GM18505 (cell line): ENCODE measurements at regions not wholly inside any gene's neighbourhood (a gene's known extent, or its start where the extent isn't known, plus 50 kb on each side); places are given as distances from the start of the nearest gene placed in this dataset.

Source experiments
- ATAC-seq: cut with Tn5 transposase; IDR thresholded peaks from one replicate; pipeline ENCODE4 v1.9.1; 2021; ENCODE audit not compliant: unreplicated experiment
- POLR2A ChIP-seq: IDR thresholded peaks from 4 replicates; pipeline ENCODE4 v1.6.1; 2011; ENCODE audit warnings: borderline replicate concordance; ENCODE audit not compliant: insufficient read depth, insufficient read length; ENCODE audit errors: extremely low read depth

GRCh38 chr3:103381296-103382079 is 946.7 kb downstream of the ZPLD1 start:
- ATAC-seq, result no peak
- no peak for TF ChIP-seq POLR2A

DNA sequence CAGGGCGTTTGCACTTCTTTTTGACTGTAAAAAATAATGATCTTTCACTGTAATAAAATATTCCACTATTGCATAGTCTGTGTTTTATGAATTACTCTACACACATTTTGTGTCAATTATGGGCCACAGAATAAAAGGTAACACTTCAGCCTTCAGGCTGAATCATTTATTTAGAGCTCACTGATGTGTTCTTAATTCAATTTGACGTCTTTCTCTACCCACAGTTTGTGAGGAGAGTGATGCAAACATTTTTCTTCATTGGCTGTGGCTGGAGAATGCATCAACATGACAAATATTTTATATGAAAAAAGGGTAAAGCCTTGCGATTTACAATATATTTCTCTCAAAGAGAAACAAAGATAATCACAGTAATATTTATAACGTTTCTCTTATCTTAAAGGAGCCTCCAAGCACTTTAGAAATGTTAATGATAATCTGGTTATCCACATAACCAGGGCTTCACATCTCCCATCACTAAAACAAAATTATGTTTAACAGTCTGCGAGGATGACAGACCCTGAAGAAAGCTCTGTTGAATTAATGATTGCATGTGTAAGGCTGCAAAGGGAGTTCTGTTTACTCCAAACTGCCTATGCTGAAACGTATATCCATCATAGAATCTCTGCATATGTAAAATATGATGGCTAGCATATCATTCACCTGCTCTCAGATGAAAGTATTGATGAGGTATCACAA is 951.3 kb downstream of the ZPLD1 start:
- ATAC-seq, result no peak
- no peak for TF ChIP-seq POLR2A

- TF ChIP-seq POLR2A, result no peak
- ATAC-seq, result no peak
Measured at GRCh38 chr3:103388214-103388613, 953.4 kb downstream of the ZPLD1 start.

GRCh38 chr3:103389356-103389755 is 954.5 kb downstream of the ZPLD1 start:
- TF ChIP-seq POLR2A, result no peak
- ATAC-seq, result no peak

DNA sequence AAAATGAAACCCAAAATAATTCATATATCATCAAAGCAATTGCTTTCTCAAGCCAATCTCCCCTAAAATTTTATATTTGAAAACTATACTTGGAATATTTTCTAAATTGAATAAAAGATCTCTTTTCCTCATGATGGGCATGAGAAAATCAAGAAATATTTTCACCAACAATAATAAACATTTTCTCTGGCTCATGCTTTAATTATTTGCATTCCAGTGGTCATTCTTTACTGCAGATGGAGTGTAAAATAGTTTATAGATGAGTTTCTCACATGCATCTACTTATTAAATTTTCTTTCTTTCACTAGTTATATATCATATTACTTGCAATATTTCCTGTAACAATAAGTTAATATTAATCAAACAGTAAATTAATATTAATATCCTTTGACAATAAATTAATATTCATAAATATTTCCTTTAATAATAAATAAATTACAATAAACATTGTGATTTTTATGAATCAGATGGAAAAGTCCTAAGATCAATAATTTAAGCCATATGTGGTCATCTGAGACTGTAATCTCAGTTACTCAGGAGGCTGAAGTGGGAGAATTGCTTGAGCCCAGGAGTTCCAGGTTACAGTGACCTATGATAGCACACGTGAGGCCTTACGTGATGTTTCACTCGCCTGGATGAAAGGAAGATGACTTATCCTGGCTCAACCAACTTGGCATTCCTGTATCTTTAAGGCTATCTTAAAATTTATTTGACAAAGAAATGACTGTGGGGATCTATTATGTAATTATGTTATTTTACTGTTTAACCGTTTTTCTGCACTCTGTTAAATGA is 958.8 kb downstream of the ZPLD1 start:
- TF ChIP-seq POLR2A, result no peak
- no peak for ATAC-seq

DNA sequence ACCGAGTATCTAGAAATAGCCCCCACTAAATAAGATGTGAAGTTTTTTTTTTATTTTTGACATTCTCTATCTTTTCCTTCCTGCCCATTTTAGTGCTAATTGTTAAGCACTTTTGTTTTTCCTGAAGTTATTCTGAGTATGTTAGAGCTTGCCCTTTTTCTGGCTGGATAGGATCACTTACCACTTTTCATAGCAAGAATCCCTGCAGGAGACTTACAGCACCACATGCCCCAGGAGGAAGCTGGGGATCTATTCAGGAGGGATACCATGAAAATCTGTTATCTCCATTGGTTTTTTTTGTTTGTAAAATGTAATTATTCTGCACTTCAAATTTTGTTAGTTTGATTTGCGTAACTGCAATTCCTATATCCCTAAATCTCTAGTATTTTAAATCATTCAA is 968.4 kb downstream of the ZPLD1 start:
- TF ChIP-seq POLR2A, result no peak

GRCh38 chr3:103406320-103406850 is 971.6 kb downstream of the ZPLD1 start:
- TF ChIP-seq POLR2A, result no peak
- ATAC-seq, result no peak

More for the DNA sequence above, 968.4 kb downstream of the ZPLD1 start:
- no peak for ATAC-seq

DNA sequence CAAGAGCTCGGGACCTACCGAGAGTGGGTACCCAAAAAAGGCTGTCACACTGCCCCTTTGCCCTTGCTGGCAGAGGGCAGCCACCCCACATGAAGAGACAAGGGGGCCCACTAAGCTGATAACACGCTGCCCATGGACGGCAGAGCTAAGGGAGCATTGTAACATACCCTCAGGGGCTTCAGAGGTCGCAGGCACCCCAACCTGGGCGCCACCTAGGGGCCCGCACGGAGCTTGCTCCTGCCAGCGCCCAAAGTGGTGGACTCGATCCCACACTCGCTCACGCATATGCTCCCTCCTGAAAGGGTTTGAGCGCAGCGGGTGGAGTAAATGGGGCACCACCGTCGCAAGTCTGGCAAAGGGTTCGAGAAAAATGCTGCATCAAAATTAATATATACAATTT is 975.4 kb downstream of the ZPLD1 start:
- no peak for TF ChIP-seq POLR2A
- ATAC-seq, result peak; percentile 86

GRCh38 chr3:103421460-103421859 is 986.6 kb downstream of the ZPLD1 start:
- no peak for ATAC-seq
- no peak for TF ChIP-seq POLR2A

- no peak for ATAC-seq
- no peak for TF ChIP-seq POLR2A
Measured at GRCh38 chr3:103437883-103438282, 1003.1 kb downstream of the ZPLD1 start.

DNA sequence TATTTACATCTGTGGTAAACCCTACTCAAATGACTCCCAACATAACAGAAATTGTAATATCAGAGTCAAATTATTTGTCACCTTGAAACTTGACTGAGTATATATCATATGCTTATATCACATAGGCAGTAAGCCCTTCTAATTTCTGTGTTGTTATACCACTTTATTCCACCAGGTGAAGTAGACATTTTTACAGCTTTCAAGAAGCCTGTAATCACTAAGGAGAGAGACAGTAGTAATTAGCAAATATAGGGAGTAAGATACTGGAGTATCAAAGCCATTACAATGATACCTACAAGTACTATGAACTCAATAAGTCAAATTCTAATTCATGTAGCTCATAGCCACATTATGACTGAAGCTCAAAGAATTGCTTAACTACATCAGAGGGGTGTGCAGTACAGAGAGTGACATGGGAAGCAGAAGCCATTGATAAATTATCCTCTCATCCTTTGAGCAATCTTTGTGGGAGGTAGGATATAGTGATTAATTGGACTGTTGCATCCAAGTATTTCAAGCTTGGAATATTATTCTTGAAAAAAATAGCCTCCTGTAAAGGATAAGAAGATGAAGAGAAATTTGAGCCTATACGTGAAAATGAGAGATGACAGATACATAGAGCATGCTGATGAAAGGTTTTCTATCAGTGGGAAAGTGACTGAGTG is 1005.9 kb downstream of the ZPLD1 start:
- peak; percentile 85 for ATAC-seq
- TF ChIP-seq POLR2A, result no peak

DNA sequence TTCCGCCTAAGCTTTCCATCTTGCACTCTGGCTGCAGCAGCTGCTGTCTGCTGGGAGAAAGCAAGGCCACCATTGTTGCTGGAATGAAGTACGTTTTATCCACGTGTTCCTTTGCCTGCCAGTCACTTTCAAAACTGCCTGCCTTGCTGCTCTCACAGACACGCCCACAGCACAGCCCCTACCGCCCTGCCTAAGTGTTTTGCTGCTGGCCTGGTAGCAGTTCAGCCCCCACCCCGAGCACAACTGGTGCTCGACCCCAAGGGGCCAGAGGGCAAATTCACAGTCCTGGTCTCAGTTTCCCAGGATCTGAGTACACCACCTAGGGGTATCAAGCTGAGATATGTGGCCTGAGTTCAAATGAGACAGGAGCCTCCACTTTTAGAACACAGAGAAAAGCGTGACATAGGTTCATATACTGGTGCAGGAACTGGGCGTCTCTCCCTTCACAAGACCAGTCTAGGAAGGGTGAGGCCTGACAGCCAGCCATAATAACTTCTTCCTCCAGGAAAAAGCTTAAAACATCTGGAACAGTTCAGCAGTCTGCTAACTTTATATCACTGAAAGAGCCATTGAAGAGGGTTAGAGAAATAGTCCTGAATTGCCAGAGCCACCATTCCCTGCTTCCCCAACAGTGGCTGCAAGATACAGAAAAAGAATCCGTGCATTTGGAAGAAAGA is 1012.3 kb downstream of the ZPLD1 start:
- no peak for TF ChIP-seq POLR2A
- no peak for ATAC-seq
